ENCODE measurements at regions not wholly inside any gene's neighbourhood (a gene's known extent, or its start where the extent isn't known, plus 50 kb on each side); places are given as distances from the start of the nearest gene placed in this dataset.
"Not testable (repeated sequence)": the region's sequence is repeated elsewhere in the genome, so short reads cannot be mapped to it uniquely, and the experiment has no call there.

GRCh38 chr15:35254062-35254461, 169.0 kb upstream of the NANOGP8 start:
- no peak for TF ChIP-seq CTCF (IDR thresholded peaks at IDR 0.05)
- no peak overlapping the region for H3K27ac Mint-ChIP-seq (ENCODE audit: unreplicated experiment)
- peaks cover 5% of the 10 kb centered on the region for H3K4me1 Mint-ChIP-seq (ENCODE audit: low read depth)
- H3K9me3 Mint-ChIP-seq (ENCODE audit: low read depth): no peaks in the 10 kb centered on the region
- H3K4me3 Mint-ChIP-seq (ENCODE audit: unreplicated experiment): no peak overlapping the region
- no peaks in the 10 kb centered on the region for H3K36me3 Mint-ChIP-seq (ENCODE audit: low read depth)
- no peak for DNase-seq (ENCODE audit: low spot score)
- H3K27me3 Mint-ChIP-seq (ENCODE audit: low read depth): no peaks in the 10 kb centered on the region

- Mint-ChIP-seq H3K27ac (ENCODE audit: unreplicated experiment) (no peak overlapping the region), H3K4me1 (ENCODE audit: low read depth) (peaks cover 5% of the 10 kb centered on the region), H3K9me3 (ENCODE audit: low read depth) (no peaks in the 10 kb centered on the region), H3K36me3 (ENCODE audit: low read depth) (no peaks in the 10 kb centered on the region), H3K4me3 (ENCODE audit: unreplicated experiment) (no peak overlapping the region), H3K27me3 (ENCODE audit: low read depth) (no peaks in the 10 kb centered on the region)
- no peak for TF ChIP-seq CTCF (IDR thresholded peaks at IDR 0.05)
- DNase-seq (ENCODE audit: low spot score): no peak
Observed at GRCh38 chr15:35252351-35252865, 167.3 kb upstream of the NANOGP8 start.

GRCh38 chr15:35247150-35247549, 162.1 kb upstream of the NANOGP8 start:
- Mint-ChIP-seq H3K27me3 (ENCODE audit: low read depth) (no peaks in the 10 kb centered on the region), H3K4me3 (ENCODE audit: unreplicated experiment) (no peak overlapping the region), H3K36me3 (ENCODE audit: low read depth) (no peaks in the 10 kb centered on the region), H3K9me3 (ENCODE audit: low read depth) (no peaks in the 10 kb centered on the region), H3K27ac (ENCODE audit: unreplicated experiment) (no peak overlapping the region), H3K4me1 (ENCODE audit: low read depth) (no peaks in the 10 kb centered on the region)
- TF ChIP-seq CTCF (IDR thresholded peaks at IDR 0.05): no peak
- no peak for DNase-seq (ENCODE audit: low spot score)

GRCh38 chr15:35246451-35246850, 161.4 kb upstream of the NANOGP8 start:
- H3K36me3 Mint-ChIP-seq (ENCODE audit: low read depth): no peaks in the 10 kb centered on the region
- H3K4me3 Mint-ChIP-seq (ENCODE audit: unreplicated experiment): no peak overlapping the region
- no peaks in the 10 kb centered on the region for H3K9me3 Mint-ChIP-seq (ENCODE audit: low read depth)
- no peaks in the 10 kb centered on the region for H3K4me1 Mint-ChIP-seq (ENCODE audit: low read depth)
- DNase-seq (ENCODE audit: low spot score): no peak
- H3K27me3 Mint-ChIP-seq (ENCODE audit: low read depth): no peaks in the 10 kb centered on the region
- no peak for TF ChIP-seq CTCF (IDR thresholded peaks at IDR 0.05)
- no peak overlapping the region for H3K27ac Mint-ChIP-seq (ENCODE audit: unreplicated experiment)

- H3K9me3 Mint-ChIP-seq (ENCODE audit: low read depth); DNase-seq (ENCODE audit: low spot score); H3K36me3 Mint-ChIP-seq (ENCODE audit: low read depth); H3K27ac Mint-ChIP-seq (ENCODE audit: unreplicated experiment); H3K4me1 Mint-ChIP-seq (ENCODE audit: low read depth); H3K27me3 Mint-ChIP-seq (ENCODE audit: low read depth); H3K4me3 Mint-ChIP-seq (ENCODE audit: unreplicated experiment): not testable (repeated sequence)
Observed at GRCh38 chr15:35245681-35246080, 160.6 kb upstream of the NANOGP8 start.

- Mint-ChIP-seq H3K27ac (ENCODE audit: unreplicated experiment) (no peak overlapping the region), H3K27me3 (ENCODE audit: low read depth) (no peaks in the 10 kb centered on the region), H3K36me3 (ENCODE audit: low read depth) (no peaks in the 10 kb centered on the region), H3K4me1 (ENCODE audit: low read depth) (no peaks in the 10 kb centered on the region), H3K4me3 (ENCODE audit: unreplicated experiment) (no peak overlapping the region), H3K9me3 (ENCODE audit: low read depth) (no peaks in the 10 kb centered on the region)
- TF ChIP-seq CTCF (IDR thresholded peaks at IDR 0.05): no peak
- no peak for DNase-seq (ENCODE audit: low spot score)
Observed at GRCh38 chr15:35244227-35244626, 159.1 kb upstream of the NANOGP8 start.
